ENCODE measurements at regions not wholly inside any gene's neighbourhood (a gene's known extent, or its start where the extent isn't known, plus 50 kb on each side); places are given as distances from the start of the nearest gene placed in this dataset.
"Not testable (repeated sequence)": the region's sequence is repeated elsewhere in the genome, so short reads cannot be mapped to it uniquely, and the experiment has no call there.

DNA sequence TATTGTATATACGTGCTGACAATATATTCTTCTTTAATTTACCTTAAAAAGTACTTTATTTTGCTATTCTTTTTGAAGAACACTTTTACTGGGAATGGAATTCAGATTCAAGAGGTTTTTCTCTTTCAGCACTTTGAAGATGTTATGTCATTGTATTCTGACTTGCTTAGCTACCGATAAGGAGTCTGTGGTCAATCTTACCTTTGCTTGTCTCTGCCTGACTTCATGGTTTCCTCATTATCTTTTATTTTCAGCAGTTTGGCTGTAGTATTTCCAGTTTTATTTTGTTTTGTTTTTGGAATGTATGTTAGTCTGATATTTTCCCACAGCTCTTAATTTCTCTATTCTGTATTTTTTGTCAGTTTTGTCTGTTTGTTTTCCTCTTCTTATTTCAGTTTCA lies 187.9 kb upstream of the SMIM30 start:
- ChIA-PET POLR2A (no interaction called here), CTCF (no interaction called here)
- Histone ChIP-seq H3K9me3 (no peaks in the 10 kb centered on the region), H3K4me3 (no peak overlapping the region), H3K4me1 (no peaks in the 10 kb centered on the region), H3K27ac (no peak overlapping the region), H3K4me2 (no peak overlapping the region)
- DNase-seq (ENCODE audit: low read depth in 1 of 2, low spot score in 1 of 2): no peak
- 12% methylated on average over 2 of the region's 2 CpGs for WGBS (ENCODE audit: missing lambda C conversion rate)
- no peak for TF ChIP-seq JUNB (IDR thresholded peaks at IDR 0.05)
- TF ChIP-seq RCOR1 (IDR thresholded peaks at IDR 0.05; ENCODE audit: low read depth, low read length): no peak
- TF ChIP-seq RNF2 (IDR thresholded peaks at IDR 0.05; ENCODE audit: borderline replicate concordance, low read depth): no peak
- no peak for TF ChIP-seq HOXA7 (CRISPR knock-in tag; IDR thresholded peaks at IDR 0.05)
- no peak for TF ChIP-seq EHMT2 (IDR thresholded peaks at IDR 0.05; ENCODE audit: low read depth)
- TF ChIP-seq, protein P1, sequence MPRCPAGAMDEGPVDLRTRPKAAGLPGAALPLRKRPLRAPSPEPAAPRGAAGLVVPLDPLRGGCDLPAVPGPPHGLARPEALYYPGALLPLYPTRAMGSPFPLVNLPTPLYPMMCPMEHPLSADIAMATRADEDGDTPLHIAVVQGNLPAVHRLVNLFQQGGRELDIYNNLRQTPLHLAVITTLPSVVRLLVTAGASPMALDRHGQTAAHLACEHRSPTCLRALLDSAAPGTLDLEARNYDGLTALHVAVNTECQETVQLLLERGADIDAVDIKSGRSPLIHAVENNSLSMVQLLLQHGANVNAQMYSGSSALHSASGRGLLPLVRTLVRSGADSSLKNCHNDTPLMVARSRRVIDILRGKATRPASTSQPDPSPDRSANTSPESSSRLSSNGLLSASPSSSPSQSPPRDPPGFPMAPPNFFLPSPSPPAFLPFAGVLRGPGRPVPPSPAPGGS (IDR thresholded peaks at IDR 0.05): no peak
- TF ChIP-seq NPAS2 (CRISPR knock-in tag; IDR thresholded peaks at IDR 0.05; ENCODE audit: borderline replicate concordance): no peak
- TF ChIP-seq HOXB5 (CRISPR knock-in tag; IDR thresholded peaks at IDR 0.05): no peak
- no peak for TF ChIP-seq POLR2AphosphoS2 (conservative IDR thresholded peaks at IDR 0.05; ENCODE audit: low read length)
- TF ChIP-seq TFCP2L1 (CRISPR knock-in tag; IDR thresholded peaks at IDR 0.05): no peak
- TF ChIP-seq SMC3 (IDR thresholded peaks at IDR 0.05): no peak
- no peak for ATAC-seq
- FAIRE-seq: no peak

DNA sequence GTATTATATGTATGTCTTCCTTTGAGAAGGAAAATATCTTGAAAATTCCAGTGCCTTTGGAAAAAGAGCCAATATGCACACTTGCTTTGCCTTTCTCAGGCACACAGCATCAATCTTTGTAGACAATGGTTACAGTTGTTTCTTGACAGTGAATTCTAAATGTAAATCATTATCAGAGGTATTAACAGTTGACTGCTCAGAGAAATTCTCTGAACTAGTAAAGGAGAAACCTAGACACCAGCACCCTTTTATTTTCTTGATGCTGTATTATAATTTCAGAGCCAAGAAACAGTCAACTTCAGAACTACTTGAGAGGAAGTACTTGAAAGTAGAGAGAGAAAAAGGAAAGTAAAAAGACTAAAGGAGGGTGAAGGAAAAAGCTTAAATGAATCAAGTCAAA lies 185.8 kb upstream of the SMIM30 start:
- Histone ChIP-seq H3K4me1 (no peaks in the 10 kb centered on the region), H3K4me2 (no peak overlapping the region), H3K27ac (no peak overlapping the region), H3K9me3 (no peaks in the 10 kb centered on the region), H3K4me3 (no peak overlapping the region)
- TF ChIP-seq MYC (IDR thresholded peaks at IDR 0.05; ENCODE audit: borderline replicate concordance, low read length): no peak
- no peak for TF ChIP-seq ZC3H11A (IDR thresholded peaks at IDR 0.05)
- no peak for TF ChIP-seq HOXB5 (CRISPR knock-in tag; IDR thresholded peaks at IDR 0.05)
- TF ChIP-seq NR3C1 (IDR thresholded peaks at IDR 0.05): no peak
- no peak for TF ChIP-seq MAFK (IDR thresholded peaks at IDR 0.05; ENCODE audit: partially characterized antibody)
- no peak for TF ChIP-seq ESRRA (IDR thresholded peaks at IDR 0.05; ENCODE audit: borderline replicate concordance, low read length)
- TF ChIP-seq EP300 (IDR thresholded peaks at IDR 0.05): no peak
- TF ChIP-seq EHF (CRISPR knock-in tag; IDR thresholded peaks at IDR 0.05): no peak
- TF ChIP-seq, protein P2, sequence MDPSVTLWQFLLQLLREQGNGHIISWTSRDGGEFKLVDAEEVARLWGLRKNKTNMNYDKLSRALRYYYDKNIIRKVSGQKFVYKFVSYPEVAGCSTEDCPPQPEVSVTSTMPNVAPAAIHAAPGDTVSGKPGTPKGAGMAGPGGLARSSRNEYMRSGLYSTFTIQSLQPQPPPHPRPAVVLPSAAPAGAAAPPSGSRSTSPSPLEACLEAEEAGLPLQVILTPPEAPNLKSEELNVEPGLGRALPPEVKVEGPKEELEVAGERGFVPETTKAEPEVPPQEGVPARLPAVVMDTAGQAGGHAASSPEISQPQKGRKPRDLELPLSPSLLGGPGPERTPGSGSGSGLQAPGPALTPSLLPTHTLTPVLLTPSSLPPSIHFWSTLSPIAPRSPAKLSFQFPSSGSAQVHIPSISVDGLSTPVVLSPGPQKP (IDR thresholded peaks at IDR 0.05; ENCODE audit: low read depth, low read length): no peak
- TF ChIP-seq FOSB (CRISPR knock-in tag; IDR thresholded peaks at IDR 0.05): no peak
- no peak for TF ChIP-seq RARB (CRISPR knock-in tag; IDR thresholded peaks at IDR 0.05)
- TF ChIP-seq ZFP36 (IDR thresholded peaks at IDR 0.05; ENCODE audit: borderline replicate concordance, partially characterized antibody): no peak
- TF ChIP-seq RAD21 (conservative IDR thresholded peaks at IDR 0.05 in 1 of 2, IDR thresholded peaks at IDR 0.05 in 1 of 2): no peak
- no peak for TF ChIP-seq CHD2 (IDR thresholded peaks at IDR 0.05; ENCODE audit: low read length, partially characterized antibody)
- TF ChIP-seq PHF8 (IDR thresholded peaks at IDR 0.05; ENCODE audit: borderline replicate concordance, low read depth): no peak
- no peak for TF ChIP-seq POLR2AphosphoS2 (conservative IDR thresholded peaks at IDR 0.05; ENCODE audit: low read length)
- TF ChIP-seq HOXA7 (CRISPR knock-in tag; IDR thresholded peaks at IDR 0.05): no peak
- no peak for TF ChIP-seq HOXB13 (CRISPR knock-in tag; IDR thresholded peaks at IDR 0.05; ENCODE audit: low read depth)
- ChIA-PET CTCF (no interaction called here), POLR2A (no interaction called here)
- DNase-seq (ENCODE audit: low read depth in 1 of 2, low spot score in 1 of 2) (no peak), FAIRE-seq (peak; percentile 23), ATAC-seq (no peak)

DNA sequence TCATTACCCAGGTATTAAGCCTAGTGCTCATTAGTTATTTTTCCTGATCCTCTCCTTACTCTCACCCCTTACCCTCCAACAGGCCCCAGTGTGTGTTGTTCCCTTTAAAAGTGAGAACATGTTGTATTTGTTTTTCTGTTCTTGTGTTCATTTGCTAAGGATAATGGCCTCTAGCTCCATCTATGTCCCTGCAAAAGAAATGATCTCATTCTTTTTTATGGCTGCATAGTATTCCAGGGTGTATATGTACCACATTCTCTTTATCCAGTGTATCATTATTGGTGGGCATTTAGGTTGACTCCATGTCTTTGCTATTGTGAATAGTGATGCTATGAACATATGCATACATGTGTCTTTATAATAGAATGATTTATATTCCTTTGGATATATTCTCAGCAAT lies 185.0 kb upstream of the SMIM30 start:
- not testable (repeated sequence) for ATAC-seq, FAIRE-seq, H3K9me3 ChIP-seq

More for the DNA sequence above, 185.0 kb upstream of the SMIM30 start:
- POLR2A ChIA-PET; H3K4me3 ChIP-seq; H3K4me1 ChIP-seq; H3K4me2 ChIP-seq; H3K27ac ChIP-seq; DNase-seq (ENCODE audit: low read depth in 1 of 2, low spot score in 1 of 2); CTCF ChIA-PET: not testable (repeated sequence)

All from A549 (cell line).